ENCODE measurements at regions not wholly inside any gene's neighbourhood (a gene's known extent, or its start where the extent isn't known, plus 50 kb on each side); places are given as distances from the start of the nearest gene placed in this dataset.

- no peak overlapping the region for H3K27ac ChIP-seq (ENCODE audit: low read length, poor library complexity, severe bottlenecking)
- H3K18ac ChIP-seq (ENCODE audit: low read depth in 1 of 2, low read length in 2 of 2) = no peak overlapping the region
- H3K23ac ChIP-seq (ENCODE audit: low read length in 2 of 2) = no peak overlapping the region
- no peaks in the 10 kb centered on the region for H3K36me3 ChIP-seq (ENCODE audit: control insufficient read depth in 1 of 2, insufficient read depth in 2 of 2, low read depth in 1 of 2, low read length in 2 of 2)
- H4K91ac ChIP-seq (ENCODE audit: low read length) = no peak overlapping the region
- no peak overlapping the region for H3K4ac ChIP-seq (ENCODE audit: low read depth in 1 of 2, low read length in 2 of 2)
- no peak for DNase-seq
- H3K4me1 ChIP-seq (ENCODE audit: control insufficient read depth, insufficient read depth, low read depth, low read length) = peaks cover 4% of the 10 kb centered on the region
- no peak overlapping the region for H3K4me2 ChIP-seq (ENCODE audit: low read length, poor library complexity, severe bottlenecking)
- H3K9me3 ChIP-seq (ENCODE audit: control insufficient read depth, low read length) = no peaks in the 10 kb centered on the region
- H2AFZ ChIP-seq (ENCODE audit: low read depth, low read length) = no peak overlapping the region
- H2BK120ac ChIP-seq (ENCODE audit: low read depth, low read length) = no peak overlapping the region
- no peak overlapping the region for H3K4me3 ChIP-seq (ENCODE audit: insufficient read depth in 1 of 2, low read depth in 1 of 2, low read length in 2 of 2)
- H3K27me3 ChIP-seq (ENCODE audit: control insufficient read depth in 1 of 2, insufficient read depth in 1 of 2, low read length in 2 of 2) = peaks cover 0 to 31% of the 10 kb centered on the region in 2 experiments
- 88% methylated on average over 4 of the region's 5 CpGs for WGBS
- H2BK15ac ChIP-seq (ENCODE audit: low read depth, poor library complexity, severe bottlenecking) = no peak overlapping the region
- H2BK12ac ChIP-seq (ENCODE audit: low read length in 2 of 2) = no peak overlapping the region
- no peak overlapping the region for H3K9ac ChIP-seq (ENCODE audit: low read length)
- H4K8ac ChIP-seq (ENCODE audit: low read length) = no peak overlapping the region
- H3K79me1 ChIP-seq (replicated peaks; ENCODE audit: low read length, poor library complexity, severe bottlenecking) = no peaks in the 10 kb centered on the region
- no peak overlapping the region for H2BK5ac ChIP-seq (ENCODE audit: low read depth, low read length, poor library complexity, severe bottlenecking)
- no peak overlapping the region for H2AK5ac ChIP-seq (ENCODE audit: low read length, severe bottlenecking)
- H3K14ac ChIP-seq (ENCODE audit: low read length in 2 of 2) = no peak overlapping the region
These were observed 59.2 kb upstream of the MARCHF10 start for GRCh38 chr17:62867303-62867702.

DNA sequence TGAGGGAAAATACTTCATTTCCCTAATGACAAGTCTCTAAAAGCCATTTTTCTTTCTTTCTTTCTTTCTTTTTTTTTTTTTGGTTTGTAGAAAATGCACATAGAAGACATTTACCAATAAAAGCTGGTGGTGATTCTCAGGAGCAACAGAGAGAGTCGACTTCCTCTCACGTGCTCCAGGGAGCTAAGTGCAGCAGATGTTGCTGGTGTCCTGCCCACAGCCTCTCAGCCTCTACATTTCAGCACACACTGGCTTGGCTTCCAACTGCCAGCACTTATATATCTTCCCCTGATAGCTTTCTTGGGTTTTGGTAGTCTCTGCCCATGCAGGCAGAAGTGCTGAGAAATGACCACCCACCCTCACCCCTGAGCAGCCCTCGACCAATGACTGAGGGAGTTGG, 58.4 kb upstream of the MARCHF10 start:
- WGBS = 59% methylated on average over 3 of the region's 3 CpGs
- Histone ChIP-seq H3K79me1 (replicated peaks; ENCODE audit: low read length, poor library complexity, severe bottlenecking) (no peaks in the 10 kb centered on the region), H3K4me3 (ENCODE audit: insufficient read depth in 1 of 2, low read depth in 1 of 2, low read length in 2 of 2) (no peak overlapping the region)

DNA sequence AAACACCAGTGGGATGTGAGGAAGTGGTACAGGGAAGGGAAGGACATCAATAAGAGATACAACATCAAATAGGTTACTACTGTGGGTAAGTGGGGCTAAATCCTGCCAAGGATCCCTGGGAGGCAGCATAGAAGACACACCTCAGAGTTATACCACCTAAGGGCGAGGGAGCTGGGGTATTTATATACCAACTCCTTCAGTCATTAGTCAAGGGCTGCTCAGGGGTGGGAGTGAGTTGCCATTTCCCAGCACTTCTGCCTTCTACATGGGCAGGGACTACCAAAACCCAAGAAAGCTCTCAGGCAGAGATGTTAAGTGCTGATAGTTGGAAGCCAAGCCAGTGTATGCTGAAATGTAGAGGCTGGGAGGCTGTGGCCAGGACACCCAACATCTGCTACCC, 57.5 kb upstream of the MARCHF10 start:
- no CpG with 5 or more reads among the region's 1 CpG for WGBS
- DNase-seq = no peak
- H3K9me3 ChIP-seq (ENCODE audit: control insufficient read depth, low read length) = no peaks in the 10 kb centered on the region

More for the DNA sequence above, 58.4 kb upstream of the MARCHF10 start:
- H3K4me1 ChIP-seq (ENCODE audit: control insufficient read depth, insufficient read depth, low read depth, low read length) = peaks cover 4% of the 10 kb centered on the region
- H3K27ac ChIP-seq (ENCODE audit: low read length, poor library complexity, severe bottlenecking) = no peak overlapping the region
- H3K9ac ChIP-seq (ENCODE audit: low read length) = no peak overlapping the region
- no peak overlapping the region for H2BK15ac ChIP-seq (ENCODE audit: low read depth, poor library complexity, severe bottlenecking)
- no peaks in the 10 kb centered on the region for H3K9me3 ChIP-seq (ENCODE audit: control insufficient read depth, low read length)
- H2BK5ac ChIP-seq (ENCODE audit: low read depth, low read length, poor library complexity, severe bottlenecking) = no peak overlapping the region
- no peak overlapping the region for H3K18ac ChIP-seq (ENCODE audit: low read depth in 1 of 2, low read length in 2 of 2)
- H3K23ac ChIP-seq (ENCODE audit: low read length in 2 of 2) = no peak overlapping the region
- H3K14ac ChIP-seq (ENCODE audit: low read length in 2 of 2) = no peak overlapping the region
- no peaks in the 10 kb centered on the region for H3K36me3 ChIP-seq (ENCODE audit: control insufficient read depth in 1 of 2, insufficient read depth in 2 of 2, low read depth in 1 of 2, low read length in 2 of 2)
- H3K4ac ChIP-seq (ENCODE audit: low read depth in 1 of 2, low read length in 2 of 2) = no peak overlapping the region
- no peak overlapping the region for H4K91ac ChIP-seq (ENCODE audit: low read length)
- H2BK120ac ChIP-seq (ENCODE audit: low read depth, low read length) = no peak overlapping the region
- no peak overlapping the region for H4K8ac ChIP-seq (ENCODE audit: low read length)
- H3K27me3 ChIP-seq (ENCODE audit: control insufficient read depth in 1 of 2, insufficient read depth in 1 of 2, low read length in 2 of 2) = peaks cover 0 to 36% of the 10 kb centered on the region in 2 experiments
- H2AK5ac ChIP-seq (ENCODE audit: low read length, severe bottlenecking) = no peak overlapping the region
- no peak overlapping the region for H2AFZ ChIP-seq (ENCODE audit: low read depth, low read length)
- no peak for DNase-seq
- no peak overlapping the region for H2BK12ac ChIP-seq (ENCODE audit: low read length in 2 of 2)
- no peak overlapping the region for H3K4me2 ChIP-seq (ENCODE audit: low read length, poor library complexity, severe bottlenecking)

DNA sequence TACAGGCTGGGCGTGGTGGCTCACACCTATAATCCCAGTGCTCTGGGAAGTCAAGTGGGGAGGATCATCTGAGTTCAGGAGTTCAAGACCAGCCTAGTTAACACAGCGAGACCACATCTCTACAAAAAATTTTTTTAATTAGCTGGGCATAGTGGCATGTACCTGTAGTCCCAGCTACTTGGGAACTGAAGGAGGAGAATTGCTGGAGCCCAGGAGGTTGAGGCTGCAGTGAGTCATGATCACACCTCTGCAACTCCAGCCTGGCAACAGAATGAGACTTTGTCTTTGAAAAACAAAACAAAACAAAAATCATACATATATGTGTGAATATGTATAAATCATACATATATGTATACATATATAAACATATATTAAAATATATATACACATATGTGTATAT, 54.1 kb upstream of the MARCHF10 start:
- Histone ChIP-seq H2AFZ (ENCODE audit: low read depth, low read length) (no peak overlapping the region), H4K91ac (ENCODE audit: low read length) (no peak overlapping the region), H3K36me3 (ENCODE audit: control insufficient read depth in 1 of 2, insufficient read depth in 2 of 2, low read depth in 1 of 2, low read length in 2 of 2) (no peaks in the 10 kb centered on the region), H3K14ac (ENCODE audit: low read length in 2 of 2) (no peak overlapping the region), H3K9ac (ENCODE audit: low read length) (no peak overlapping the region), H3K4me2 (ENCODE audit: low read length, poor library complexity, severe bottlenecking) (no peak overlapping the region), H3K4ac (ENCODE audit: low read depth in 1 of 2, low read length in 2 of 2) (no peak overlapping the region), H2BK12ac (ENCODE audit: low read length in 2 of 2) (no peak overlapping the region), H3K23ac (ENCODE audit: low read length in 2 of 2) (no peak overlapping the region), H3K4me1 (ENCODE audit: control insufficient read depth, insufficient read depth, low read depth, low read length) (no peaks in the 10 kb centered on the region), H2BK15ac (ENCODE audit: low read depth, poor library complexity, severe bottlenecking) (no peak overlapping the region), H2BK5ac (ENCODE audit: low read depth, low read length, poor library complexity, severe bottlenecking) (no peak overlapping the region), H2AK5ac (ENCODE audit: low read length, severe bottlenecking) (no peak overlapping the region), H3K4me3 (ENCODE audit: insufficient read depth in 1 of 2, low read depth in 1 of 2, low read length in 2 of 2) (no peak overlapping the region), H2BK120ac (ENCODE audit: low read depth, low read length) (no peak overlapping the region), H3K18ac (ENCODE audit: low read depth in 1 of 2, low read length in 2 of 2) (no peak overlapping the region), H3K27ac (ENCODE audit: low read length, poor library complexity, severe bottlenecking) (no peak overlapping the region), H3K79me1 (replicated peaks; ENCODE audit: low read length, poor library complexity, severe bottlenecking) (no peaks in the 10 kb centered on the region), H3K27me3 (ENCODE audit: control insufficient read depth in 1 of 2, insufficient read depth in 1 of 2, low read length in 2 of 2) (peaks cover 0 to 25% of the 10 kb centered on the region in 2 experiments), H3K9me3 (ENCODE audit: control insufficient read depth, low read length) (no peaks in the 10 kb centered on the region), H4K8ac (ENCODE audit: low read length) (no peak overlapping the region)
- WGBS = 88% methylated on average over 1 of the region's 2 CpGs
- no peak for DNase-seq

More for the DNA sequence above, 57.5 kb upstream of the MARCHF10 start:
- H4K8ac ChIP-seq (ENCODE audit: low read length) = no peak overlapping the region
- H3K27me3 ChIP-seq (ENCODE audit: control insufficient read depth in 1 of 2, insufficient read depth in 1 of 2, low read length in 2 of 2) = peaks cover 0 to 40% of the 10 kb centered on the region in 2 experiments
- no peak overlapping the region for H2BK5ac ChIP-seq (ENCODE audit: low read depth, low read length, poor library complexity, severe bottlenecking)
- H2AFZ ChIP-seq (ENCODE audit: low read depth, low read length) = no peak overlapping the region
- no peak overlapping the region for H2BK12ac ChIP-seq (ENCODE audit: low read length in 2 of 2)
- no peak overlapping the region for H2BK120ac ChIP-seq (ENCODE audit: low read depth, low read length)
- no peak overlapping the region for H3K4ac ChIP-seq (ENCODE audit: low read depth in 1 of 2, low read length in 2 of 2)
- H4K91ac ChIP-seq (ENCODE audit: low read length) = no peak overlapping the region
- no peaks in the 10 kb centered on the region for H3K36me3 ChIP-seq (ENCODE audit: control insufficient read depth in 1 of 2, insufficient read depth in 2 of 2, low read depth in 1 of 2, low read length in 2 of 2)
- no peak overlapping the region for H3K4me3 ChIP-seq (ENCODE audit: insufficient read depth in 1 of 2, low read depth in 1 of 2, low read length in 2 of 2)
- no peaks in the 10 kb centered on the region for H3K79me1 ChIP-seq (replicated peaks; ENCODE audit: low read length, poor library complexity, severe bottlenecking)
- H3K4me2 ChIP-seq (ENCODE audit: low read length, poor library complexity, severe bottlenecking) = no peak overlapping the region
- peaks cover 2% of the 10 kb centered on the region for H3K4me1 ChIP-seq (ENCODE audit: control insufficient read depth, insufficient read depth, low read depth, low read length)
- H3K9ac ChIP-seq (ENCODE audit: low read length) = no peak overlapping the region
- no peak overlapping the region for H2AK5ac ChIP-seq (ENCODE audit: low read length, severe bottlenecking)
- H3K23ac ChIP-seq (ENCODE audit: low read length in 2 of 2) = no peak overlapping the region
- no peak overlapping the region for H3K14ac ChIP-seq (ENCODE audit: low read length in 2 of 2)
- no peak overlapping the region for H3K27ac ChIP-seq (ENCODE audit: low read length, poor library complexity, severe bottlenecking)
- H2BK15ac ChIP-seq (ENCODE audit: low read depth, poor library complexity, severe bottlenecking) = no peak overlapping the region
- no peak overlapping the region for H3K18ac ChIP-seq (ENCODE audit: low read depth in 1 of 2, low read length in 2 of 2)

Measured in mesenchymal stem cell (in vitro differentiated cells and primary cell).